ENCODE measurements at regions not wholly inside any gene's neighbourhood (a gene's known extent, or its start where the extent isn't known, plus 50 kb on each side); places are given as distances from the start of the nearest gene placed in this dataset.

DNA sequence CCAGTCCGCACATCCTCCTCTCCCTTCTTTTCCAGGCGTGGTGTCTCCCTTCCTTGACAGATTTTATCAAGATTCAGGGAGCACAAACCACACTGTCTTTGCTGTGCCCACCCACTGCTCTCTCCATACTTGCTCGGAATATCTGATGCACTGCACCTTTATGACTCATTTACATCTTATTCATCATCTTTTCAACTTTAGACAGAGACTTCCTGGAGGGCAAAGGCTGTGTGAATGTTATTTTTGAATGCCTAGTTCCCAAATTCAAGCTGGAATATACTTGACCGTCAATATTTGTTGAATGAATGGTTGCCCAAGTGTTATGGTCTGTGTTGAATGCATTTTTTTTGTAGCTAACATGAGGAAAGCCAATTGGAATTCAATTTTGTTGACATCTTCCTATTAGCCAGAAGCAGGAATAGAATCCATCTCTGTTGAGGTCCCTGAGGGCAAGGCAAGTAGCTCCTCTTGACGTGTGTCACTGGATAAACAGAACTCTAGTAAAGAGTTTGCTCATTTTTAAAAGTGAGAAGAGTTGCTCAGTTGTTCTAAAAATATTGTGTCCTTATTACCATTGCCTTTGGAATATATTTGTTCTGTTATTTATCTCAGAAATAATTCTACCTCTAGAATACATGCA lies 95.0 kb downstream of the KLF6 start:
- Histone ChIP-seq H3K9ac (ENCODE audit: low read length) (no peak overlapping the region), H3K4me3 (ENCODE audit: low read length) (no peak overlapping the region), H3K27ac (ENCODE audit: low read length) (no peak overlapping the region), H3K27me3 (ENCODE audit: control insufficient read depth, insufficient read depth, low read length) (no peaks in the 10 kb centered on the region), H3K9me3 (ENCODE audit: control insufficient read depth, low read depth, low read length) (no peaks in the 10 kb centered on the region), H3K36me3 (ENCODE audit: control insufficient read depth, low read depth, low read length) (no peaks in the 10 kb centered on the region), H3K4me1 (ENCODE audit: control insufficient read depth, low read depth, low read length) (no peaks in the 10 kb centered on the region)

DNA sequence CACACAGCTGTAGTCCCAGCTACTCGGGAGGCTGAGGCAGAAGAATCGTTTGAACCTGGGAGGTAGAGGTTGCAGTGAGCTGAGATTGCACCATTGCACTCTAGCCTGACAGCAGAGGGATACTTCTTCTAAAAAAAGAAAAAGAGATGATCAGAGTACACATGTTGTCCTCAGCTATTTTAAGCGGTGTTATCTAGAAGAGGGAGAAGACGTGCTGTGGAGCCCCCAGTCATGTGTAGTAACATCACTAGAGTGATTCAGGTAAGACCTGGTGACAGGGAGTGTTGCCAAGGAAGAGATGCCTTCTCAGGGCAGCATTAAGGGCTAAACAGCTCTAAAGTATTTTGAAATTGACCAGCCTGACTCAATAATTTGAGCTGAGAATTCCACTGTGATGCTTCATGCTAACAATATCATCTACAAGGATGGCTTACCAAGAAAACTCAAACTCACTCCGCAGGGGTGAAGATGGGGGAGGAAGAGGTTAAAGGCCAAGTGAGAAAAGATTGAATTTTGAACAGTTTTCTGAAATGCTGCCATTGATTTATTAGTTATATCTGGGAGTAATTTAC lies 97.4 kb downstream of the KLF6 start:
- no peaks in the 10 kb centered on the region for H3K9me3 ChIP-seq (ENCODE audit: control insufficient read depth, low read depth, low read length)
- no peak overlapping the region for H3K9ac ChIP-seq (ENCODE audit: low read length)
- H3K27ac ChIP-seq (ENCODE audit: low read length), result no peak overlapping the region
- H3K4me3 ChIP-seq (ENCODE audit: low read length), result no peak overlapping the region
- no peaks in the 10 kb centered on the region for H3K36me3 ChIP-seq (ENCODE audit: control insufficient read depth, low read depth, low read length)
- H3K4me1 ChIP-seq (ENCODE audit: control insufficient read depth, low read depth, low read length), result no peaks in the 10 kb centered on the region
- H3K27me3 ChIP-seq (ENCODE audit: control insufficient read depth, insufficient read depth, low read length), result no peaks in the 10 kb centered on the region

DNA sequence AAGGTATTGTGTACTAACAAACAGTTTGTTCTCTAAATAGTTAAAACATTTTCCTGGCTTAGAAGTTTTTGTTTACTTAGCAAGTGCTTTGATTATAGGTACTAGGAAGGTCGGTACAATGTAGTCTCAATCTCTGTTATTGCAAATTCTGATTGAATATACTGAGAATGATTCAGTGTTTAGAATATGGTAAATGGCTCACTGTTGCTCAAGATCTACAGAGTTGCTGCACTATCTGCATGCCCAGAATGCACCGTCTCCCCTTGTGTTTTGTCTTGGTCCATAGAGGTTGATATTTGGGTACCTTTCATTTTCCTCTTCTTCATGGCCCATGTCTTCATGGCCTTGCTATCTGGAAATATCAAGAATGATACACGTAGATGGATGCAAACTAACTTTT lies 99.6 kb downstream of the KLF6 start:
- no peaks in the 10 kb centered on the region for H3K9me3 ChIP-seq (ENCODE audit: control insufficient read depth, low read depth, low read length)
- H3K4me1 ChIP-seq (ENCODE audit: control insufficient read depth, low read depth, low read length), result no peaks in the 10 kb centered on the region
- no peak overlapping the region for H3K4me3 ChIP-seq (ENCODE audit: low read length)
- no peaks in the 10 kb centered on the region for H3K36me3 ChIP-seq (ENCODE audit: control insufficient read depth, low read depth, low read length)
- no peak overlapping the region for H3K9ac ChIP-seq (ENCODE audit: low read length)
- no peak overlapping the region for H3K27ac ChIP-seq (ENCODE audit: low read length)
- H3K27me3 ChIP-seq (ENCODE audit: control insufficient read depth, insufficient read depth, low read length), result no peaks in the 10 kb centered on the region

DNA sequence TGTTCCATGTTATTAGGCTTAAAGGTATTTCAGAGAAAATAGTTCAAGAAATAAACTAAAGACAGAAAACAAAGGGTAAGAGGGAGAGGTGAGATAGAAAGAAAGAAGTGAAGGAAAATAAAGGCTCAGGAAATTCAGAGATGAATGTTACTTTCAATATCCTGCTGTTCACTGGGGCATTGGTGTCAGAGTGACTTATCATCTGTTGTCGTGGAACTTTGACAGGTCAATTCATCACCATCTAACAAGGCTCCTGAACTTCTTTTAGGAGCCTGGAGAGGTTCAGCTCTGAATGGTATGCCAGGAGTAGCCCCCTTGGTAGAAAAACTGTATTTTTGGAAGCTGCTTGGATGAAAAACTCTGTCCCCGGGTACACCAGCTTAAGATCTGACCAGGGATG lies 100.1 kb downstream of the KLF6 start:
- no peak overlapping the region for H3K27ac ChIP-seq (ENCODE audit: low read length)
- no peaks in the 10 kb centered on the region for H3K4me1 ChIP-seq (ENCODE audit: control insufficient read depth, low read depth, low read length)
- H3K36me3 ChIP-seq (ENCODE audit: control insufficient read depth, low read depth, low read length), result no peaks in the 10 kb centered on the region
- no peaks in the 10 kb centered on the region for H3K27me3 ChIP-seq (ENCODE audit: control insufficient read depth, insufficient read depth, low read length)
- H3K9me3 ChIP-seq (ENCODE audit: control insufficient read depth, low read depth, low read length), result no peaks in the 10 kb centered on the region
- no peak overlapping the region for H3K4me3 ChIP-seq (ENCODE audit: low read length)
- no peak overlapping the region for H3K9ac ChIP-seq (ENCODE audit: low read length)

DNA sequence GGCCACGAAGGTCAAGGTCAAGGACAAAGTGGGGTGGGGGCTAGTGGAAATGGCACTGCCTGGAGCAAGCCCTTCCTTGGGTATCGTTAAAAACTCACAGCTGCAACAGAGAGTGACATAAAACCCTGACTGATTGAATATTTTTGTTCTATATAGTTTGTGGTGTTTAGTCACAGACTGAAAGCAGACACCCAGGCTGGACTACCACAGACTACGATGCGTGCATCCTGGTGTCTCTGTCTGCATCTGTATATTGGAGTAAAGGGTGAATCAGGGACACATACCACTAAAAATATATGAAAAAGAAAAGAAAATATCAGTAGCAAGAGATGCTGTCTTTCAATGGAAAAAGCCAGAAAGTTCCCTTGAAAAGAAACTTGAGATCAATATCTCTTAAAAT lies 101.4 kb downstream of the KLF6 start:
- Histone ChIP-seq H3K4me1 (ENCODE audit: control insufficient read depth, low read depth, low read length) (no peaks in the 10 kb centered on the region), H3K27ac (ENCODE audit: low read length) (no peak overlapping the region), H3K36me3 (ENCODE audit: control insufficient read depth, low read depth, low read length) (no peaks in the 10 kb centered on the region), H3K9me3 (ENCODE audit: control insufficient read depth, low read depth, low read length) (no peaks in the 10 kb centered on the region), H3K27me3 (ENCODE audit: control insufficient read depth, insufficient read depth, low read length) (no peaks in the 10 kb centered on the region), H3K9ac (ENCODE audit: low read length) (no peak overlapping the region), H3K4me3 (ENCODE audit: low read length) (no peak overlapping the region)

DNA sequence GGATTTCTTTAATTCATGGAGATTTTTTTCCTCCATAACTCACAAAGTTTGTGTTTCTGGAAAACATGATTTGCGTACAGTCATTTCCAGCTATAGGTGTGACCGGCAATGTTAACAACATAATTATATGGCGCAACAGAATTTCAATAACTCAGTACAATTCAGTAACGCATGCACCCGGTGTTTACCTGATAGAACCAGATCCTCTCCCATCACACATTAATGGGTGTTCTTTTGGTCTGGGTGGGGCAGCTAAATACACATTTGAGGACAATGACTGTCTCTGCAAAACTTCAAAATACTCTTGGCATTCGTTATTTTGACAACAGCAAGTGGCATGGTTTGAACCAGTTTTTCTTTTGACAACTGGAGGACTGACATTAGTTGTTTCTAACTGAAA lies 102.3 kb downstream of the KLF6 start:
- H3K9ac ChIP-seq (ENCODE audit: low read length), result no peak overlapping the region
- H3K27ac ChIP-seq (ENCODE audit: low read length), result no peak overlapping the region
- H3K4me3 ChIP-seq (ENCODE audit: low read length), result no peak overlapping the region

DNA sequence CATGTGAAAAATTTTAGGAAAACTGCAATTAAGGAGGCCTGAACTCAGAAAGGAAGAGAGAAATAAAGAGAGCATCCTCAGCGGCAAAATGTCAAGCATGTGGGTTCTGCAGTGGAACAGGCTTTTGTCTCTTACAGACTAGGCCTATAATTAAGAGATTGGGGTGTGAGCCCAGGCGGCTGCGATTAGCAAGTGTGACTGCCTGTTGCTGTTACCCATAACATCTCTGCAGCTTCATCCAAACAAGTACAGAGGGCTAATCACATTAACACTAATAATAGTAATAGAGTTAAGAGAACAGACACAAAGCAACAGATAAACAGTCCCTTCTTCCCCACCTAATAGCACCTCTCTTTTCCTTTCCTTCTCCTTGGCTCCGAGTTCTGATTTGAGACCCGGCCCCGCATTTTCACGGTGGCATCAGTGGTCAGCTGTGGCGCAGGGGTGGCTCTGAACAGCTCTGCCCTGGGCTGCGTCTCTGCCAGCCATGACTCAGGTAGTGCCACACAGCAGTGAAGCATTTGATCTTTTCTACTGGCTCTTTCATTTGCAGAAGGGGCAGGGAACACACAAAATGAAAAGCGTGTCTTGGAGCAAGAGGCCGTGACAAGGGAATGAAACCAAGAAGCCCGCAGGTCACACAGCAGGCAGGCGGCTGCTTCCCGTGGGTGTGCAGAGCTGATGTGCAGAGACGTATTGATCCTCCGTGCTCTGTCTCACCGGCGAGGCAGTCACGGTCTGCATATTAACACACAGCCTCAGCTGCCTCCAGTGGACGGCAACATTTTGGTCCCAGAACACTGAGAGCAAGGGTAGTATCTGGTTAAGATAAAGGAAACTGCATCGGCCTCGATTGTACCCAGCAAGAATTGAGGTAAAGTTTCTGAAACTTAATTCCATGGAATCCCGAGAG lies 103.1 kb downstream of the KLF6 start:
- no peak overlapping the region for H3K27ac ChIP-seq (ENCODE audit: low read length)
- no peaks in the 10 kb centered on the region for H3K9me3 ChIP-seq (ENCODE audit: control insufficient read depth, low read depth, low read length)
- H3K9ac ChIP-seq (ENCODE audit: low read length), result no peak overlapping the region
- no peaks in the 10 kb centered on the region for H3K4me1 ChIP-seq (ENCODE audit: control insufficient read depth, low read depth, low read length)
- no peaks in the 10 kb centered on the region for H3K36me3 ChIP-seq (ENCODE audit: control insufficient read depth, low read depth, low read length)
- no peak overlapping the region for H3K4me3 ChIP-seq (ENCODE audit: low read length)
- no peaks in the 10 kb centered on the region for H3K27me3 ChIP-seq (ENCODE audit: control insufficient read depth, insufficient read depth, low read length)

More for the DNA sequence above, 102.3 kb downstream of the KLF6 start:
- Histone ChIP-seq H3K4me1 (ENCODE audit: control insufficient read depth, low read depth, low read length) (no peaks in the 10 kb centered on the region), H3K27me3 (ENCODE audit: control insufficient read depth, insufficient read depth, low read length) (no peaks in the 10 kb centered on the region), H3K36me3 (ENCODE audit: control insufficient read depth, low read depth, low read length) (no peaks in the 10 kb centered on the region), H3K9me3 (ENCODE audit: control insufficient read depth, low read depth, low read length) (no peaks in the 10 kb centered on the region)

DNA sequence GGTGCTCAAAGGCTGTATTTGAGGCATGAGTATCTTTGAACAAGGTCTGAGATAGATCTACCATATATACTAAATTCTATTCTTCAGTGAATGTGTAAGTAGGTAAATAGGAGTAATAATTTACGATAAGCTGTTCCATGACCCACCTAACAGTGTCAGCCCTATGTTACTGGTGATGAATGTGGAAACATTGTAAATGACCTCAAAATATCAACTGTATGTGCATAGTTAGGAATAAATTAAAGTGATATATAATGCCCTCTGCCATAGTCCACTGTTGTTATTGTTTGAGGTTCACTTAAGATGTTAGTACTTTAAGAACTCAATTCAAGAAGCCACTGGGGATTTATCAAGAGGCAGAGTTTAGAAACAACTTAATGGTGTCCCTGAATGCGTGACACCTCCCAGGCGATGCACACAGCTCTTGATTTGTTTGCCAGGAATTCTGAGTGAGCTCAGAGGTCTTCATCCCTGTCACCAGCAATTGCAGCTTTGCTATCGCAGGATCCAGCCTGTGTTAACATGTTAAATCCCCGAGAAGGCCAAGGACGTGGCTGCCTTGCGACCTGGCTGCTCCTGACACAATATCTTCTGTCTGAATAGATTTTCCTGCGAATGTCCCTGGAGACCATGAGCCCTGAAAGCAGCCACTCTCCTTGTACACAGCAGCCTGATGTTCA lies 104.9 kb downstream of the KLF6 start:
- no peak overlapping the region for H3K4me3 ChIP-seq (ENCODE audit: low read length)
- H3K27ac ChIP-seq (ENCODE audit: low read length), result no peak overlapping the region
- no peak overlapping the region for H3K9ac ChIP-seq (ENCODE audit: low read length)
- H3K36me3 ChIP-seq (ENCODE audit: control insufficient read depth, low read depth, low read length), result no peaks in the 10 kb centered on the region
- no peaks in the 10 kb centered on the region for H3K9me3 ChIP-seq (ENCODE audit: control insufficient read depth, low read depth, low read length)
- no peaks in the 10 kb centered on the region for H3K27me3 ChIP-seq (ENCODE audit: control insufficient read depth, insufficient read depth, low read length)
- no peaks in the 10 kb centered on the region for H3K4me1 ChIP-seq (ENCODE audit: control insufficient read depth, low read depth, low read length)

DNA sequence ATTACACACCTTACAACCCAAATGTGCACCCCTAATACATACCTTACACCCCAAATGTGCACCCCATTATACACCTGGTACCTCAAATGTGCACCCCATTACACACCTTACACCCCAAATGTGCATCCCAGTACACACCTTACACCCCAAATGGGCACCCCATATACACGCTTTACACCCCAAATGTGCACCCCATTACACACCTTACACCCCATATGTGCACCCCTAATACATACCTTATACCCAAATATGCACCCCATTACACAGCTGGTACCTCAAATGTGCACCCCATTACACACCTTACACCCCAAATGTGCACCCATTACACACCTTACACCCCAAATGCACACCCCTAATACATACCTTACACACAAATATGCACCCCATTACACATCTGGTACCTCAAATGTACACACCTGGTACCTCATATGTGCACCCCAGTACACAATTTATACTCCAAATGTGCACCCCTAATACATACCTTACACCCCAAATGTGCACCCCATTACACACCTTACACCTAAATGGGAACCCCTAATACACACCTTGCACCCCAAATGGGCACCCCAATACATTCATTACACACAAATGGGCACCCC lies 106.3 kb downstream of the KLF6 start:
- Histone ChIP-seq H3K36me3 (ENCODE audit: control insufficient read depth, low read depth, low read length) (no peaks in the 10 kb centered on the region), H3K4me1 (ENCODE audit: control insufficient read depth, low read depth, low read length) (no peaks in the 10 kb centered on the region), H3K9me3 (ENCODE audit: control insufficient read depth, low read depth, low read length) (no peaks in the 10 kb centered on the region), H3K9ac (ENCODE audit: low read length) (no peak overlapping the region), H3K27ac (ENCODE audit: low read length) (no peak overlapping the region), H3K4me3 (ENCODE audit: low read length) (no peak overlapping the region), H3K27me3 (ENCODE audit: control insufficient read depth, insufficient read depth, low read length) (no peaks in the 10 kb centered on the region)

DNA sequence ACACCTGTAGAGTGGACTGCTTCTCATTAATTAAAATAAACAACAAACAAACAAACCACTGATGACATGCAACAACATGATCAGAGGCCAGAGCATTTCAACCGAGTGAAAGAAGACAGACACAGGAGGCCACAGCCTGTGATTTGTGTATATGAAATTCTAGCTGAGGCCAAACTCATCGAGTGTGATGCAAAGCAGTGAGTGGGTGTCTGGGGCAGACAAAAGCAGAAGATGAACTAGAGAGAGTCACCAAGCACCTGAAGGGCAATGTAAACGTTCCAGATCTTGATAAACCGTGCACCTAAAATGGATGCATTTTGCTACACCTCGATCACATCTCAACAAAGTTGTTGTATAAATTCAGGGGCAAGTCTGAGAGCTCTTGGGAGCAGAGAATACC lies 108.4 kb downstream of the KLF6 start:
- no peaks in the 10 kb centered on the region for H3K27me3 ChIP-seq (ENCODE audit: control insufficient read depth, insufficient read depth, low read length)
- H3K9ac ChIP-seq (ENCODE audit: low read length), result no peak overlapping the region
- no peak overlapping the region for H3K4me3 ChIP-seq (ENCODE audit: low read length)
- H3K27ac ChIP-seq (ENCODE audit: low read length), result no peak overlapping the region
- H3K9me3 ChIP-seq (ENCODE audit: control insufficient read depth, low read depth, low read length), result no peaks in the 10 kb centered on the region
- H3K4me1 ChIP-seq (ENCODE audit: control insufficient read depth, low read depth, low read length), result no peaks in the 10 kb centered on the region
- no peaks in the 10 kb centered on the region for H3K36me3 ChIP-seq (ENCODE audit: control insufficient read depth, low read depth, low read length)

DNA sequence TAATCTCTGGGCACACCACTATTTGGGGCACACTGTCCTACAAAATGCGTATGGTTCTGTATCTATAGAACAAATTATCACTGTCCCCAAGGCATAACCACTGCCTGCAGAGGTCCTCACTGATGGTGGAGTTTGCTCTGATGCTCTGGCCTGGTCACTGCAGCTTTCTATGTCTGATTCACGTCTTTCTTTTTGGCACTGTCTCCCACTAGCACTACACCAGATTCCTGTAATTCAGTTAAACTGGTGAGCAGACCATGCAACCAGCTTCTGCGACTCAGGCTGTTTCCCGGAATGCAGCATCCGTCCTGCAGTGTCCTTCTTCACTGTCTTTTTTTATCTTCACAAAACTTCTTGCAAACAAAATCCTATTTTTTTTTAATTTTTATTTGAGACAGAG lies 112.8 kb downstream of the KLF6 start:
- Histone ChIP-seq H3K4me1 (ENCODE audit: control insufficient read depth, low read depth, low read length) (peaks cover 10% of the 10 kb centered on the region), H3K9me3 (ENCODE audit: control insufficient read depth, low read depth, low read length) (no peaks in the 10 kb centered on the region), H3K27me3 (ENCODE audit: control insufficient read depth, insufficient read depth, low read length) (no peaks in the 10 kb centered on the region), H3K9ac (ENCODE audit: low read length) (no peak overlapping the region), H3K4me3 (ENCODE audit: low read length) (no peak overlapping the region), H3K27ac (ENCODE audit: low read length) (no peak overlapping the region), H3K36me3 (ENCODE audit: control insufficient read depth, low read depth, low read length) (no peaks in the 10 kb centered on the region)
